ENCODE measurements at regions not wholly inside any gene's neighbourhood (a gene's known extent, or its start where the extent isn't known, plus 50 kb on each side); places are given as distances from the start of the nearest gene placed in this dataset.

- no peaks in the 10 kb centered on the region for H3K9me3 Mint-ChIP-seq (ENCODE audit: low read depth)
- H3K36me3 Mint-ChIP-seq (ENCODE audit: low read depth): peaks cover 2% of the 10 kb centered on the region
- no peak for TF ChIP-seq CTCF (IDR thresholded peaks at IDR 0.05)
- no peak overlapping the region for H3K27ac Mint-ChIP-seq (ENCODE audit: unreplicated experiment)
- no peaks in the 10 kb centered on the region for H3K27me3 Mint-ChIP-seq (ENCODE audit: low read depth)
- peaks cover 13% of the 10 kb centered on the region for H3K4me1 Mint-ChIP-seq (ENCODE audit: low read depth)
- H3K4me3 Mint-ChIP-seq (ENCODE audit: unreplicated experiment): no peak overlapping the region
- DNase-seq (ENCODE audit: low spot score): no peak
Observed at GRCh38 chr15:62625429-62626033, 417.0 kb upstream of the TPM1 start.

DNA sequence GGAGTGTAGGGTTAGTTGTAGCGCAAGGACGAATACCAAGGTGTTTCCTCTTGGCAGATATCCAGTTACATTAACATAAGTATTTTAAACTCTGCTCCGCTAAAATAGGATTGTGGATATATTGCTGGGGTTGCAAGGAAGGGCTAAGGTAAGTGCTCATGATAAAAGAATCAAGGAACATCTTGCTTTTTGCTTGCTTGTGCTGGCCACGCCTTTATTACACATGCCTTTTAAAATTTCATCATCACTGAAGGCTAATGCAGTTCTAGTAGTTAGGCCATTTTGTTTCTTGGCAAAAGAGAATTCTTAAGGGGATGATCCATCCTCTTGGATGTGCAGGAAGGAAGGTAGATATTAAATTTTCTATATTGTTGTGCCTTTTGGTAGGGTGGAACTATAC, 415.6 kb upstream of the TPM1 start:
- H3K4me3 Mint-ChIP-seq (ENCODE audit: unreplicated experiment): no peak overlapping the region
- H3K27ac Mint-ChIP-seq (ENCODE audit: unreplicated experiment): no peak overlapping the region
- H3K4me1 Mint-ChIP-seq (ENCODE audit: low read depth): peaks cover 13% of the 10 kb centered on the region
- H3K9me3 Mint-ChIP-seq (ENCODE audit: low read depth): no peaks in the 10 kb centered on the region
- no peak for DNase-seq (ENCODE audit: low spot score)
- no peaks in the 10 kb centered on the region for H3K27me3 Mint-ChIP-seq (ENCODE audit: low read depth)
- TF ChIP-seq CTCF (IDR thresholded peaks at IDR 0.05): no peak
- H3K36me3 Mint-ChIP-seq (ENCODE audit: low read depth): peaks cover 2% of the 10 kb centered on the region

GRCh38 chr15:62631076-62631724, 411.3 kb upstream of the TPM1 start:
- H3K27ac Mint-ChIP-seq (ENCODE audit: unreplicated experiment): no peak overlapping the region
- no peak for DNase-seq (ENCODE audit: low spot score)
- H3K36me3 Mint-ChIP-seq (ENCODE audit: low read depth): no peaks in the 10 kb centered on the region
- H3K27me3 Mint-ChIP-seq (ENCODE audit: low read depth): no peaks in the 10 kb centered on the region
- TF ChIP-seq CTCF (IDR thresholded peaks at IDR 0.05): no peak
- no peaks in the 10 kb centered on the region for H3K4me1 Mint-ChIP-seq (ENCODE audit: low read depth)
- no peaks in the 10 kb centered on the region for H3K9me3 Mint-ChIP-seq (ENCODE audit: low read depth)
- H3K4me3 Mint-ChIP-seq (ENCODE audit: unreplicated experiment): no peak overlapping the region

DNA sequence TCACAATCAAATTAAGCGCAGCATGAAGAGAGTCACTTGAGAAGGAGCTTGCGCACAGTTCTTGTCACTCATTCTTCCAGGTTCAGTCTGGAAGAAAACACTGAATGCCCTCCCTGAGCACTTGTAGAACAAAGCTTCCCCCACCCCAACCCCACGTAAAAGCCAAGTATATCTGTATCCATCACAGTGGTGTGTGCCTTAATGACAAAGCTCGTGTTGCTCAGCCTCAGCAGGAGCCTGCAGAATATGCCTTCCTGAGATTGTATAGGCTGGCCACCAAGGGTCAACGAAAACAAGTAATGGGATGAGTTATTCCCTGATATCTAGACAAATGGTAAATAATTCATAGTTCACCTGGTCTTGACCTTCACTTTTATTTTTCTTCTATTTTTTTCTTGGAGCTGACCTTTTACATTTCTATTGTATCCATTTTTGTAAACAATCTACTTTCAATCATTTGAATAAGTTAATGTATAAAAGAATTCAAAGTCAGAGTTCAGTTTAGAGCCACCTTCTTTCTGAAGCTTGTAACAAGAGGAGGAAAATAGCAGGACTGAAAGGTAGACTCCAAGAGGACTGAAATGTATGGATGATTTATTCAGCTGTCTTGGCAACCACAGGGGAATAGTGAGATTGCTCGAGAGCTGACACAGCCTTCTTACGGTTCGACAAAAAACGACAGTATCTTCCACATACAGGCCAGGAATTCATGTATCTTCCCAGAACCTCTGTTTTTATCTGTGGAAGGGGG, 405.5 kb upstream of the TPM1 start:
- no peak overlapping the region for H3K4me3 Mint-ChIP-seq (ENCODE audit: unreplicated experiment)
- no peaks in the 10 kb centered on the region for H3K9me3 Mint-ChIP-seq (ENCODE audit: low read depth)
- TF ChIP-seq CTCF (IDR thresholded peaks at IDR 0.05): no peak
- H3K27me3 Mint-ChIP-seq (ENCODE audit: low read depth): no peaks in the 10 kb centered on the region
- H3K36me3 Mint-ChIP-seq (ENCODE audit: low read depth): no peaks in the 10 kb centered on the region
- no peaks in the 10 kb centered on the region for H3K4me1 Mint-ChIP-seq (ENCODE audit: low read depth)
- no peak for DNase-seq (ENCODE audit: low spot score)
- no peak overlapping the region for H3K27ac Mint-ChIP-seq (ENCODE audit: unreplicated experiment)

GRCh38 chr15:62637574-62637897, 405.0 kb upstream of the TPM1 start:
- Mint-ChIP-seq H3K27me3 (ENCODE audit: low read depth) (no peaks in the 10 kb centered on the region), H3K4me3 (ENCODE audit: unreplicated experiment) (no peak overlapping the region), H3K27ac (ENCODE audit: unreplicated experiment) (no peak overlapping the region), H3K9me3 (ENCODE audit: low read depth) (no peaks in the 10 kb centered on the region), H3K36me3 (ENCODE audit: low read depth) (no peaks in the 10 kb centered on the region), H3K4me1 (ENCODE audit: low read depth) (no peaks in the 10 kb centered on the region)
- no peak for DNase-seq (ENCODE audit: low spot score)
- TF ChIP-seq CTCF (IDR thresholded peaks at IDR 0.05): no peak

All from chondrocyte (in vitro differentiated cells).